ENCODE measurements at regions not wholly inside any gene's neighbourhood (a gene's known extent, or its start where the extent isn't known, plus 50 kb on each side); places are given as distances from the start of the nearest gene placed in this dataset.

DNA sequence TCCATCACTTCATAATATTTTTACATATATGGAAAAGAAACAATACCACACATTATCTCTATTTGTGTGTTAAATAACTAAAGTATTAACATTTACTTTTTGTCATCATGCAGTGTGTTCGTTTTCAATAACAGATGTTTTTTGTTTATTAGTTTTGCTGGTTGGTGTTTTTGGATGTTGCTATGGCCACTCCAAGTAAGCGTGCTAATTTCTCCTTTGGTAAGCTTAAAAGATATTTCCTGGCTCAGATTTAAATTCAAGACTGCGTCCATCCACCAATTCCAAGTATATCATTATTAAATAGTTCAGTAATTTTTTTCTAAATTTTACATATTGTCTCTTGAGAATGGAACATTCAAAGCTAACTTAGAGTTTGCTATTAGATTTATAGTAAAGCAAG is 235.4 kb upstream of the IL1RAPL1 start:
- Histone ChIP-seq H3K9me3 (ENCODE audit: low read length) (no peaks in the 10 kb centered on the region), H3K9ac (ENCODE audit: insufficient read depth, low read depth, low read length) (no peak overlapping the region), H3K36me3 (replicated peaks in 1 of 2; ENCODE audit: control insufficient read depth in 1 of 2, insufficient read depth in 2 of 2, low read length in 2 of 2) (no peaks in the 10 kb centered on the region), H3K79me2 (ENCODE audit: insufficient read depth, low read length) (no peaks in the 10 kb centered on the region), H3K4me1 (ENCODE audit: insufficient read depth, low read length) (no peaks in the 10 kb centered on the region), H3K4me3 (replicated peaks in 1 of 3; ENCODE audit: insufficient read depth in 1 of 3, low read depth in 2 of 3, low read length in 3 of 3) (no peak overlapping the region), H4K20me1 (ENCODE audit: insufficient read depth, low read length) (no peaks in the 10 kb centered on the region), H3K27me3 (ENCODE audit: control insufficient read depth in 1 of 2, insufficient read depth in 2 of 2, low read length in 2 of 2) (no peaks in the 10 kb centered on the region), H3K4me2 (ENCODE audit: low read depth, low read length) (no peak overlapping the region), H2AFZ (ENCODE audit: low read length) (no peak overlapping the region), H3K27ac (ENCODE audit: extremely low read length, insufficient read depth, low read length) (no peak overlapping the region)
- no TSS peak for BruUV-seq (replicated peaks)
- in situ Hi-C loops (cut with HindIII; ENCODE audit: extremely low pct_ligation_motif_present, low pct_unique_long_range_greater_than_20kb), result no loop called here
- intact Hi-C loops (cut with micrococcal nuclease; ENCODE audit: unreplicated experiment), result no loop called here
- 0% methylated on average over 3 of the region's 3 CpGs for WGBS (ENCODE audit: low lambda C conversion rate)
- no peak for FAIRE-seq
- no peak for ATAC-seq
- ChIA-PET CTCF (ENCODE audit: low intra/inter-chr PET ratio, low total read pairs) (no interaction called here), POLR2A (no interaction called here)
- DNase-seq (ENCODE audit: low spot score), result no peak
- no peak for TF ChIP-seq PHF8 (CRISPR knock-in tag; IDR thresholded peaks at IDR 0.05)
- TF ChIP-seq AGO2 (optimal IDR thresholded peaks at IDR 0.05; ENCODE audit: low read depth, low read length), result no peak
- no peak for TF ChIP-seq WIZ (CRISPR knock-in tag; IDR thresholded peaks at IDR 0.05)
- no peak for TF ChIP-seq ZNF629 (CRISPR knock-in tag; conservative IDR thresholded peaks at IDR 0.05)
- TF ChIP-seq TRIM24 (CRISPR knock-in tag; IDR thresholded peaks at IDR 0.05), result no peak
- TF ChIP-seq ZFP82 (CRISPR knock-in tag; IDR thresholded peaks at IDR 0.05; ENCODE audit: borderline replicate concordance), result no peak
- TF ChIP-seq, protein P1, sequence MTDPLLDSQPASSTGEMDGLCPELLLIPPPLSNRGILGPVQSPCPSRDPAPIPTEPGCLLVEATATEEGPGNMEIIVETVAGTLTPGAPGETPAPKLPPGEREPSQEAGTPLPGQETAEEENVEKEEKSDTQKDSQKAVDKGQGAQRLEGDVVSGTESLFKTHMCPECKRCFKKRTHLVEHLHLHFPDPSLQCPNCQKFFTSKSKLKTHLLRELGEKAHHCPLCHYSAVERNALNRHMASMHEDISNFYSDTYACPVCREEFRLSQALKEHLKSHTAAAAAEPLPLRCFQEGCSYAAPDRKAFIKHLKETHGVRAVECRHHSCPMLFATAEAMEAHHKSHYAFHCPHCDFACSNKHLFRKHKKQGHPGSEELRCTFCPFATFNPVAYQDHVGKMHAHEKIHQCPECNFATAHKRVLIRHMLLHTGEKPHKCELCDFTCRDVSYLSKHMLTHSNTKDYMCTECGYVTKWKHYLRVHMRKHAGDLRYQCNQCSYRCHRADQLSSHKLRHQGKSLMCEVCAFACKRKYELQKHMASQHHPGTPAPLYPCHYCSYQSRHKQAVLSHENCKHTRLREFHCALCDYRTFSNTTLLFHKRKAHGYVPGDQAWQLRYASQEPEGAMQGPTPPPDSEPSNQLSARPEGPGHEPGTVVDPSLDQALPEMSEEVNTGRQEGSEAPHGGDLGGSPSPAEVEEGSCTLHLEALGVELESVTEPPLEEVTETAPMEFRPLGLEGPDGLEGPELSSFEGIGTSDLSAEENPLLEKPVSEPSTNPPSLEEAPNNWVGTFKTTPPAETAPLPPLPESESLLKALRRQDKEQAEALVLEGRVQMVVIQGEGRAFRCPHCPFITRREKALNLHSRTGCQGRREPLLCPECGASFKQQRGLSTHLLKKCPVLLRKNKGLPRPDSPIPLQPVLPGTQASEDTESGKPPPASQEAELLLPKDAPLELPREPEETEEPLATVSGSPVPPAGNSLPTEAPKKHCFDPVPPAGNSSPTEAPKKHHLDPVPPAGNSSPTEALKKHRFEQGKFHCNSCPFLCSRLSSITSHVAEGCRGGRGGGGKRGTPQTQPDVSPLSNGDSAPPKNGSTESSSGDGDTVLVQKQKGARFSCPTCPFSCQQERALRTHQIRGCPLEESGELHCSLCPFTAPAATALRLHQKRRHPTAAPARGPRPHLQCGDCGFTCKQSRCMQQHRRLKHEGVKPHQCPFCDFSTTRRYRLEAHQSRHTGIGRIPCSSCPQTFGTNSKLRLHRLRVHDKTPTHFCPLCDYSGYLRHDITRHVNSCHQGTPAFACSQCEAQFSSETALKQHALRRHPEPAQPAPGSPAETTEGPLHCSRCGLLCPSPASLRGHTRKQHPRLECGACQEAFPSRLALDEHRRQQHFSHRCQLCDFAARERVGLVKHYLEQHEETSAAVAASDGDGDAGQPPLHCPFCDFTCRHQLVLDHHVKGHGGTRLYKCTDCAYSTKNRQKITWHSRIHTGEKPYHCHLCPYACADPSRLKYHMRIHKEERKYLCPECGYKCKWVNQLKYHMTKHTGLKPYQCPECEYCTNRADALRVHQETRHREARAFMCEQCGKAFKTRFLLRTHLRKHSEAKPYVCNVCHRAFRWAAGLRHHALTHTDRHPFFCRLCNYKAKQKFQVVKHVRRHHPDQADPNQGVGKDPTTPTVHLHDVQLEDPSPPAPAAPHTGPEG (CRISPR knock-in tag; IDR thresholded peaks at IDR 0.05), result no peak
- TF ChIP-seq, protein P2, sequence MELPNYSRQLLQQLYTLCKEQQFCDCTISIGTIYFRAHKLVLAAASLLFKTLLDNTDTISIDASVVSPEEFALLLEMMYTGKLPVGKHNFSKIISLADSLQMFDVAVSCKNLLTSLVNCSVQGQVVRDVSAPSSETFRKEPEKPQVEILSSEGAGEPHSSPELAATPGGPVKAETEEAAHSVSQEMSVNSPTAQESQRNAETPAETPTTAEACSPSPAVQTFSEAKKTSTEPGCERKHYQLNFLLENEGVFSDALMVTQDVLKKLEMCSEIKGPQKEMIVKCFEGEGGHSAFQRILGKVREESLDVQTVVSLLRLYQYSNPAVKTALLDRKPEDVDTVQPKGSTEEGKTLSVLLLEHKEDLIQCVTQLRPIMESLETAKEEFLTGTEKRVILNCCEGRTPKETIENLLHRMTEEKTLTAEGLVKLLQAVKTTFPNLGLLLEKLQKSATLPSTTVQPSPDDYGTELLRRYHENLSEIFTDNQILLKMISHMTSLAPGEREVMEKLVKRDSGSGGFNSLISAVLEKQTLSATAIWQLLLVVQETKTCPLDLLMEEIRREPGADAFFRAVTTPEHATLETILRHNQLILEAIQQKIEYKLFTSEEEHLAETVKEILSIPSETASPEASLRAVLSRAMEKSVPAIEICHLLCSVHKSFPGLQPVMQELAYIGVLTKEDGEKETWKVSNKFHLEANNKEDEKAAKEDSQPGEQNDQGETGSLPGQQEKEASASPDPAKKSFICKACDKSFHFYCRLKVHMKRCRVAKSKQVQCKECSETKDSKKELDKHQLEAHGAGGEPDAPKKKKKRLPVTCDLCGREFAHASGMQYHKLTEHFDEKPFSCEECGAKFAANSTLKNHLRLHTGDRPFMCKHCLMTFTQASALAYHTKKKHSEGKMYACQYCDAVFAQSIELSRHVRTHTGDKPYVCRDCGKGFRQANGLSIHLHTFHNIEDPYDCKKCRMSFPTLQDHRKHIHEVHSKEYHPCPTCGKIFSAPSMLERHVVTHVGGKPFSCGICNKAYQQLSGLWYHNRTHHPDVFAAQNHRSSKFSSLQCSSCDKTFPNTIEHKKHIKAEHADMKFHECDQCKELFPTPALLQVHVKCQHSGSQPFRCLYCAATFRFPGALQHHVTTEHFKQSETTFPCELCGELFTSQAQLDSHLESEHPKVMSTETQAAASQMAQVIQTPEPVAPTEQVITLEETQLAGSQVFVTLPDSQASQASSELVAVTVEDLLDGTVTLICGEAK (IDR thresholded peaks at IDR 0.05), result no peak
- TF ChIP-seq, protein P2 (CRISPR knock-in tag; IDR thresholded peaks at IDR 0.05), result no peak
- TF ChIP-seq, protein P3, sequence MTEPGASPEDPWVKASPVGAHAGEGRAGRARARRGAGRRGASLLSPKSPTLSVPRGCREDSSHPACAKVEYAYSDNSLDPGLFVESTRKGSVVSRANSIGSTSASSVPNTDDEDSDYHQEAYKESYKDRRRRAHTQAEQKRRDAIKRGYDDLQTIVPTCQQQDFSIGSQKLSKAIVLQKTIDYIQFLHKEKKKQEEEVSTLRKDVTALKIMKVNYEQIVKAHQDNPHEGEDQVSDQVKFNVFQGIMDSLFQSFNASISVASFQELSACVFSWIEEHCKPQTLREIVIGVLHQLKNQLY (CRISPR knock-in tag; IDR thresholded peaks at IDR 0.05), result no peak
- TF ChIP-seq HOXD1 (CRISPR knock-in tag; IDR thresholded peaks at IDR 0.05), result no peak
- no peak for TF ChIP-seq ZMYM3 (CRISPR knock-in tag; IDR thresholded peaks at IDR 0.05)
